Smooth muscle cell (in vitro differentiated cells): ENCODE measurements at regions not wholly inside any gene's neighbourhood (a gene's known extent, or its start where the extent isn't known, plus 50 kb on each side); places are given as distances from the start of the nearest gene placed in this dataset.
"Not testable (repeated sequence)": the region's sequence is repeated elsewhere in the genome, so short reads cannot be mapped to it uniquely, and the experiment has no call there.

Experiments
- DNase-seq: peaks from one replicate; lab custom pipeline; 2025; ENCODE audit not compliant: unreplicated experiment; lab: John Stamatoyannopoulos, UW
- H2AFZ ChIP-seq: fragments of 200-600 bp; sonication (generic); 2 replicates; pipeline ENCODE4 v1.6.0; 2016; ENCODE audit warnings: antibody characterized with exemption, low read depth, mild to moderate bottlenecking
- H3F3A ChIP-seq: fragments of 200-600 bp; sonication (generic); 2 replicates; pipeline ENCODE4 v1.6.0; 2017; ENCODE audit warnings: antibody characterized with exemption, low read depth
- H3K27ac ChIP-seq: fragments of 200-600 bp; sonication (generic); 2 replicates; pipeline ENCODE4 v1.5.1; 2016; ENCODE audit warnings: low read depth, mild to moderate bottlenecking
- H3K27me3 ChIP-seq: fragments of 200-600 bp; sonication (generic); 2 replicates; pipeline ENCODE4 v1.6.1; 2016; ENCODE audit warnings: low read depth, mild to moderate bottlenecking
- H3K36me3 ChIP-seq: fragments of 200-600 bp; sonication (generic); 2 replicates; pipeline ENCODE4 v1.5.1; 2016; ENCODE audit warnings: low read depth
- H3K4me1 ChIP-seq: fragments of 200-600 bp; sonication (generic); 2 replicates; pipeline ENCODE4 v1.5.1; 2016; ENCODE audit warnings: low read depth
- H3K4me2 ChIP-seq: fragments of 200-600 bp; sonication (generic); 2 replicates; pipeline ENCODE4 v1.6.0; 2016; ENCODE audit warnings: mild to moderate bottlenecking
- H3K4me3 ChIP-seq: fragments of 200-600 bp; sonication (generic); 2 replicates; pipeline ENCODE4 v1.5.1; 2016; ENCODE audit warnings: mild to moderate bottlenecking
- H3K79me2 ChIP-seq: fragments of 200-600 bp; sonication (generic); 2 replicates; pipeline ENCODE4 v1.6.0; 2016; ENCODE audit warnings: low read depth, mild to moderate bottlenecking
- H3K9ac ChIP-seq: fragments of 200-600 bp; sonication (generic); 2 replicates; pipeline ENCODE4 v1.6.0; 2016; ENCODE audit warnings: low read depth
- H3K9me3 ChIP-seq: fragments of 200-600 bp; sonication (generic); replicated peaks from 2 replicates; pipeline ENCODE4 v1.5.1; 2016; ENCODE audit warnings: low read depth
- H4K20me1 ChIP-seq: fragments of 200-600 bp; sonication (generic); 2 replicates; pipeline ENCODE4 v1.6.0; 2016; ENCODE audit warnings: low read depth
- WGBS: methylation state at CpG from one replicate; pipeline ENCODE4 v1.1.7; 2016; ENCODE audit warnings: low lambda C conversion rate; 5-methylcytosine and 5-hydroxymethylcytosine counted together
- TF ChIP-seq, protein P1 (sequence below): fragments of 200-600 bp; sonication (generic); IDR thresholded peaks from 2 replicates; pipeline ENCODE4 v1.5.1; 2017; ENCODE audit warnings: borderline replicate concordance, mild to moderate bottlenecking, antibody characterized with exemption; ENCODE audit not compliant: insufficient read depth, poor library complexity, severe bottlenecking

- no peak overlapping the region for H2AFZ ChIP-seq
- H3K27me3 ChIP-seq = no peaks in the 10 kb centered on the region
- DNase-seq = no peak
- 94% methylated on average over 1 of the region's 1 CpG for WGBS
- TF ChIP-seq, protein P1, sequence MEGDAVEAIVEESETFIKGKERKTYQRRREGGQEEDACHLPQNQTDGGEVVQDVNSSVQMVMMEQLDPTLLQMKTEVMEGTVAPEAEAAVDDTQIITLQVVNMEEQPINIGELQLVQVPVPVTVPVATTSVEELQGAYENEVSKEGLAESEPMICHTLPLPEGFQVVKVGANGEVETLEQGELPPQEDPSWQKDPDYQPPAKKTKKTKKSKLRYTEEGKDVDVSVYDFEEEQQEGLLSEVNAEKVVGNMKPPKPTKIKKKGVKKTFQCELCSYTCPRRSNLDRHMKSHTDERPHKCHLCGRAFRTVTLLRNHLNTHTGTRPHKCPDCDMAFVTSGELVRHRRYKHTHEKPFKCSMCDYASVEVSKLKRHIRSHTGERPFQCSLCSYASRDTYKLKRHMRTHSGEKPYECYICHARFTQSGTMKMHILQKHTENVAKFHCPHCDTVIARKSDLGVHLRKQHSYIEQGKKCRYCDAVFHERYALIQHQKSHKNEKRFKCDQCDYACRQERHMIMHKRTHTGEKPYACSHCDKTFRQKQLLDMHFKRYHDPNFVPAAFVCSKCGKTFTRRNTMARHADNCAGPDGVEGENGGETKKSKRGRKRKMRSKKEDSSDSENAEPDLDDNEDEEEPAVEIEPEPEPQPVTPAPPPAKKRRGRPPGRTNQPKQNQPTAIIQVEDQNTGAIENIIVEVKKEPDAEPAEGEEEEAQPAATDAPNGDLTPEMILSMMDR = no peak
- H3K9me3 ChIP-seq = no peaks in the 10 kb centered on the region
- no peaks in the 10 kb centered on the region for H3K79me2 ChIP-seq
- no peaks in the 10 kb centered on the region for H3K36me3 ChIP-seq
- no peak overlapping the region for H3K4me2 ChIP-seq
- H3F3A ChIP-seq = no peaks in the 10 kb centered on the region
- H3K9ac ChIP-seq = no peak overlapping the region
- no peak overlapping the region for H3K4me3 ChIP-seq
- no peaks in the 10 kb centered on the region for H4K20me1 ChIP-seq
- H3K27ac ChIP-seq = no peak overlapping the region
- no peaks in the 10 kb centered on the region for H3K4me1 ChIP-seq
Measured at GRCh38 chr10:84965468-84965867, 637.1 kb downstream of the CCSER2 start.

GRCh38 chr10:84966708-84967441 lies 638.5 kb downstream of the CCSER2 start:
- WGBS = 61% methylated on average over 6 of the region's 6 CpGs
- DNase-seq = no peak
- no peaks in the 10 kb centered on the region for H4K20me1 ChIP-seq
- no peak overlapping the region for H3K4me3 ChIP-seq
- no peaks in the 10 kb centered on the region for H3K27me3 ChIP-seq
- H3K9ac ChIP-seq = no peak overlapping the region
- no peaks in the 10 kb centered on the region for H3F3A ChIP-seq
- H3K27ac ChIP-seq = no peak overlapping the region
- no peaks in the 10 kb centered on the region for H3K4me1 ChIP-seq
- no peaks in the 10 kb centered on the region for H3K36me3 ChIP-seq
- H2AFZ ChIP-seq = no peak overlapping the region
- TF ChIP-seq, protein P1 = no peak
- no peak overlapping the region for H3K4me2 ChIP-seq
- H3K79me2 ChIP-seq = no peaks in the 10 kb centered on the region
- H3K9me3 ChIP-seq = no peaks in the 10 kb centered on the region

- not testable (repeated sequence) for H3F3A ChIP-seq, H4K20me1 ChIP-seq, H3K79me2 ChIP-seq, H3K27ac ChIP-seq, H3K4me2 ChIP-seq, H3K4me1 ChIP-seq, H3K9ac ChIP-seq, DNase-seq, H3K4me3 ChIP-seq, H3K9me3 ChIP-seq, H3K27me3 ChIP-seq, H3K36me3 ChIP-seq, H2AFZ ChIP-seq
- WGBS = 35% methylated on average over 2 of the region's 2 CpGs
Measured at GRCh38 chr10:84969297-84969696, 640.9 kb downstream of the CCSER2 start.

GRCh38 chr10:84987039-84987438 lies 658.6 kb downstream of the CCSER2 start:
- Histone ChIP-seq H3K27me3 (peaks cover 18% of the 10 kb centered on the region), H3F3A (no peaks in the 10 kb centered on the region), H3K79me2 (no peaks in the 10 kb centered on the region), H2AFZ (no peak overlapping the region), H4K20me1 (no peaks in the 10 kb centered on the region), H3K9me3 (no peaks in the 10 kb centered on the region), H3K27ac (no peak overlapping the region), H3K36me3 (no peaks in the 10 kb centered on the region), H3K4me1 (no peaks in the 10 kb centered on the region), H3K4me2 (no peak overlapping the region), H3K9ac (no peak overlapping the region), H3K4me3 (no peak overlapping the region)
- no peak for DNase-seq
- TF ChIP-seq, protein P1 = no peak
- WGBS = 89% methylated on average over 1 of the region's 1 CpG
